WTC11 (cell line): ENCODE measurements at regions not wholly inside any gene's neighbourhood (a gene's known extent, or its start where the extent isn't known, plus 50 kb on each side); places are given as distances from the start of the nearest gene placed in this dataset.

Source experiments
- ATAC-seq: fragments of 200-7000 bp; cut with Tn5 transposase; 2 replicates; pipeline ENCODE4 v1.10.0; 2021; ENCODE audit warnings: mild to moderate bottlenecking, moderate library complexity
- CTCF ChIA-PET: fragments of 300-600 bp; sonication (Branson Sonifier 250); formaldehyde crosslinking; loops from one replicate; lab custom pipeline; 2021; ENCODE audit warnings: antibody characterized with exemption; lab: Charles Lee
- POLR2A ChIA-PET: fragments of 350-600 bp; sonication (Branson Sonifier 250); formaldehyde crosslinking; loops from one replicate; lab custom pipeline; 2021; ENCODE audit warnings: antibody characterized with exemption; lab: Charles Lee
- DNase-seq: peaks from one replicate; pipeline ENCODE4 v3.0.0; 2021; ENCODE audit warnings: low spot score
- H3K27ac Mint-ChIP-seq: 2 replicates; pipeline ENCODE4 v1.8.0; 2021; ENCODE audit warnings: mixed read lengths
- H3K27me3 Mint-ChIP-seq: 2 replicates; pipeline ENCODE4 v1.8.0; 2021; ENCODE audit warnings: low read depth, mild to moderate bottlenecking, moderate library complexity, mixed read lengths
- H3K36me3 Mint-ChIP-seq: 2 replicates; pipeline ENCODE4 v1.8.0; 2021; ENCODE audit warnings: mixed read lengths
- H3K4me1 Mint-ChIP-seq: 2 replicates; pipeline ENCODE4 v1.8.0; 2022; ENCODE audit warnings: mixed read lengths
- H3K4me3 Mint-ChIP-seq: 2 replicates; pipeline ENCODE4 v1.8.0; 2021; ENCODE audit warnings: mild to moderate bottlenecking, moderate library complexity, mixed read lengths
- H3K9me3 Mint-ChIP-seq: 2 replicates; pipeline ENCODE4 v1.8.0; 2021; ENCODE audit warnings: mixed read lengths
- ATF1 ChIP-seq: sonication (generic); formaldehyde crosslinking; IDR thresholded peaks from 2 replicates; pipeline ENCODE4 v1.8.1; 2023; ENCODE audit warnings: mild to moderate bottlenecking, moderate library complexity, missing genetic modification reagents
- ATF2 ChIP-seq: sonication (generic); formaldehyde crosslinking; IDR thresholded peaks from 2 replicates; pipeline ENCODE4 v1.8.1; 2022; ENCODE audit warnings: low read depth, missing genetic modification reagents, borderline replicate concordance
- ATF6 ChIP-seq: sonication (generic); formaldehyde crosslinking; IDR thresholded peaks from 2 replicates; pipeline ENCODE4 v1.8.1; 2023; ENCODE audit warnings: mild to moderate bottlenecking, missing genetic modification reagents
- FOXK1 ChIP-seq: sonication (generic); formaldehyde crosslinking; IDR thresholded peaks from 2 replicates; pipeline ENCODE4 v1.8.0; 2022; ENCODE audit warnings: mild to moderate bottlenecking, moderate library complexity, missing genetic modification reagents
- GRHL2 ChIP-seq: fragments of 250-450 bp; sonication (Bioruptor Pico); IDR thresholded peaks from 2 replicates; pipeline ENCODE4 v1.8.0; 2022; ENCODE audit warnings: mild to moderate bottlenecking, moderate library complexity; ENCODE audit not compliant: insufficient replicate concordance, severe bottlenecking
- MLX ChIP-seq: sonication (generic); formaldehyde crosslinking; IDR thresholded peaks from 2 replicates; pipeline ENCODE4 v1.8.1; 2023; ENCODE audit warnings: mild to moderate bottlenecking, missing genetic modification reagents, moderate library complexity
- NR3C1 ChIP-seq: sonication (generic); formaldehyde crosslinking; conservative IDR thresholded peaks from 2 replicates; pipeline ENCODE4 v1.8.1; 2023; ENCODE audit warnings: low read depth, mild to moderate bottlenecking, missing genetic modification reagents
- PREB ChIP-seq: sonication (generic); formaldehyde crosslinking; IDR thresholded peaks from 2 replicates; pipeline ENCODE4 v1.8.1; 2022; ENCODE audit warnings: mild to moderate bottlenecking, missing genetic modification reagents, moderate library complexity, borderline replicate concordance
- TEAD4 ChIP-seq: sonication (generic); formaldehyde crosslinking; IDR thresholded peaks from 2 replicates; pipeline ENCODE4 v1.8.0; 2022; ENCODE audit warnings: mild to moderate bottlenecking, missing genetic modification reagents
- TP53 ChIP-seq: sonication (generic); formaldehyde crosslinking; IDR thresholded peaks from 2 replicates; pipeline ENCODE4 v1.8.1; 2023; ENCODE audit warnings: mild to moderate bottlenecking, missing genetic modification reagents
- ZBTB21 ChIP-seq: sonication (generic); formaldehyde crosslinking; IDR thresholded peaks from 2 replicates; pipeline ENCODE4 v1.8.1; 2023; ENCODE audit warnings: mild to moderate bottlenecking, missing genetic modification reagents, borderline replicate concordance
- ZNF121 ChIP-seq: sonication (generic); formaldehyde crosslinking; IDR thresholded peaks from 2 replicates; pipeline ENCODE4 v1.8.0; 2023; ENCODE audit warnings: missing genetic modification reagents
- ZNF671 ChIP-seq: fragments of 250-450 bp; sonication (Bioruptor Pico); IDR thresholded peaks from 2 replicates; pipeline ENCODE4 v1.8.0; 2021; ENCODE audit warnings: mild to moderate bottlenecking
- TF ChIP-seq, protein P1 (sequence below): sonication (generic); formaldehyde crosslinking; IDR thresholded peaks from 2 replicates; pipeline ENCODE4 v1.8.0; 2022; ENCODE audit warnings: missing genetic modification reagents
- TF ChIP-seq, protein P2 (sequence below): sonication (generic); formaldehyde crosslinking; IDR thresholded peaks from 2 replicates; pipeline ENCODE4 v1.8.0; 2023; ENCODE audit warnings: missing genetic modification reagents, mild to moderate bottlenecking, borderline replicate concordance

DNA sequence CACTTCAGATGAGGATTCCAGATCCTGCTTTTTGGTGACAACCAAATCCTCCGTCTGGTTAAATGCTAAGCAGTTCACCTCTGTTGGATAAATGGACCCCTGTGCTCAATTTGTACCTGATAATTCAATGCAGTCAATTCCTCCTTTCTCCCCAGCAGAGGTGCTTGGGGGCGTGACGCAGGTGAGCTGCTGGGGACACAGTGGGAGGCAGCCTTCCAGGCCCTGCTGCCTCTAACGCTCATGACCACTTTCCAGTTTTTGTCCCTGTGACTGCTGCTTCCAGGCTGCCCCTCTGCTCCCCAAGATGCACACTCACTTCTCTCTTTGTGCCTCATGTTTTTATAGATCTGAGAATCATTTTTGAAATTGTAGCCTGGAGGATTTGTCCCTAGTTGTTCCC is 78.5 kb downstream of the TTLL2 start (continued):
- TF ChIP-seq, protein P1, sequence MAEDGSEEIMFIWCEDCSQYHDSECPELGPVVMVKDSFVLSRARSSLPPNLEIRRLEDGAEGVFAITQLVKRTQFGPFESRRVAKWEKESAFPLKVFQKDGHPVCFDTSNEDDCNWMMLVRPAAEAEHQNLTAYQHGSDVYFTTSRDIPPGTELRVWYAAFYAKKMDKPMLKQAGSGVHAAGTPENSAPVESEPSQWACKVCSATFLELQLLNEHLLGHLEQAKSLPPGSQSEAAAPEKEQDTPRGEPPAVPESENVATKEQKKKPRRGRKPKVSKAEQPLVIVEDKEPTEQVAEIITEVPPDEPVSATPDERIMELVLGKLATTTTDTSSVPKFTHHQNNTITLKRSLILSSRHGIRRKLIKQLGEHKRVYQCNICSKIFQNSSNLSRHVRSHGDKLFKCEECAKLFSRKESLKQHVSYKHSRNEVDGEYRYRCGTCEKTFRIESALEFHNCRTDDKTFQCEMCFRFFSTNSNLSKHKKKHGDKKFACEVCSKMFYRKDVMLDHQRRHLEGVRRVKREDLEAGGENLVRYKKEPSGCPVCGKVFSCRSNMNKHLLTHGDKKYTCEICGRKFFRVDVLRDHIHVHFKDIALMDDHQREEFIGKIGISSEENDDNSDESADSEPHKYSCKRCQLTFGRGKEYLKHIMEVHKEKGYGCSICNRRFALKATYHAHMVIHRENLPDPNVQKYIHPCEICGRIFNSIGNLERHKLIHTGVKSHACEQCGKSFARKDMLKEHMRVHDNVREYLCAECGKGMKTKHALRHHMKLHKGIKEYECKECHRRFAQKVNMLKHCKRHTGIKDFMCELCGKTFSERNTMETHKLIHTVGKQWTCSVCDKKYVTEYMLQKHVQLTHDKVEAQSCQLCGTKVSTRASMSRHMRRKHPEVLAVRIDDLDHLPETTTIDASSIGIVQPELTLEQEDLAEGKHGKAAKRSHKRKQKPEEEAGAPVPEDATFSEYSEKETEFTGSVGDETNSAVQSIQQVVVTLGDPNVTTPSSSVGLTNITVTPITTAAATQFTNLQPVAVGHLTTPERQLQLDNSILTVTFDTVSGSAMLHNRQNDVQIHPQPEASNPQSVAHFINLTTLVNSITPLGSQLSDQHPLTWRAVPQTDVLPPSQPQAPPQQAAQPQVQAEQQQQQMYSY (CRISPR knock-in tag), result no peak
- TF ChIP-seq, protein P2, sequence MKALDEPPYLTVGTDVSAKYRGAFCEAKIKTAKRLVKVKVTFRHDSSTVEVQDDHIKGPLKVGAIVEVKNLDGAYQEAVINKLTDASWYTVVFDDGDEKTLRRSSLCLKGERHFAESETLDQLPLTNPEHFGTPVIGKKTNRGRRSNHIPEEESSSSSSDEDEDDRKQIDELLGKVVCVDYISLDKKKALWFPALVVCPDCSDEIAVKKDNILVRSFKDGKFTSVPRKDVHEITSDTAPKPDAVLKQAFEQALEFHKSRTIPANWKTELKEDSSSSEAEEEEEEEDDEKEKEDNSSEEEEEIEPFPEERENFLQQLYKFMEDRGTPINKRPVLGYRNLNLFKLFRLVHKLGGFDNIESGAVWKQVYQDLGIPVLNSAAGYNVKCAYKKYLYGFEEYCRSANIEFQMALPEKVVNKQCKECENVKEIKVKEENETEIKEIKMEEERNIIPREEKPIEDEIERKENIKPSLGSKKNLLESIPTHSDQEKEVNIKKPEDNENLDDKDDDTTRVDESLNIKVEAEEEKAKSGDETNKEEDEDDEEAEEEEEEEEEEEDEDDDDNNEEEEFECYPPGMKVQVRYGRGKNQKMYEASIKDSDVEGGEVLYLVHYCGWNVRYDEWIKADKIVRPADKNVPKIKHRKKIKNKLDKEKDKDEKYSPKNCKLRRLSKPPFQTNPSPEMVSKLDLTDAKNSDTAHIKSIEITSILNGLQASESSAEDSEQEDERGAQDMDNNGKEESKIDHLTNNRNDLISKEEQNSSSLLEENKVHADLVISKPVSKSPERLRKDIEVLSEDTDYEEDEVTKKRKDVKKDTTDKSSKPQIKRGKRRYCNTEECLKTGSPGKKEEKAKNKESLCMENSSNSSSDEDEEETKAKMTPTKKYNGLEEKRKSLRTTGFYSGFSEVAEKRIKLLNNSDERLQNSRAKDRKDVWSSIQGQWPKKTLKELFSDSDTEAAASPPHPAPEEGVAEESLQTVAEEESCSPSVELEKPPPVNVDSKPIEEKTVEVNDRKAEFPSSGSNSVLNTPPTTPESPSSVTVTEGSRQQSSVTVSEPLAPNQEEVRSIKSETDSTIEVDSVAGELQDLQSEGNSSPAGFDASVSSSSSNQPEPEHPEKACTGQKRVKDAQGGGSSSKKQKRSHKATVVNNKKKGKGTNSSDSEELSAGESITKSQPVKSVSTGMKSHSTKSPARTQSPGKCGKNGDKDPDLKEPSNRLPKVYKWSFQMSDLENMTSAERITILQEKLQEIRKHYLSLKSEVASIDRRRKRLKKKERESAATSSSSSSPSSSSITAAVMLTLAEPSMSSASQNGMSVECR, result no peak

DNA sequence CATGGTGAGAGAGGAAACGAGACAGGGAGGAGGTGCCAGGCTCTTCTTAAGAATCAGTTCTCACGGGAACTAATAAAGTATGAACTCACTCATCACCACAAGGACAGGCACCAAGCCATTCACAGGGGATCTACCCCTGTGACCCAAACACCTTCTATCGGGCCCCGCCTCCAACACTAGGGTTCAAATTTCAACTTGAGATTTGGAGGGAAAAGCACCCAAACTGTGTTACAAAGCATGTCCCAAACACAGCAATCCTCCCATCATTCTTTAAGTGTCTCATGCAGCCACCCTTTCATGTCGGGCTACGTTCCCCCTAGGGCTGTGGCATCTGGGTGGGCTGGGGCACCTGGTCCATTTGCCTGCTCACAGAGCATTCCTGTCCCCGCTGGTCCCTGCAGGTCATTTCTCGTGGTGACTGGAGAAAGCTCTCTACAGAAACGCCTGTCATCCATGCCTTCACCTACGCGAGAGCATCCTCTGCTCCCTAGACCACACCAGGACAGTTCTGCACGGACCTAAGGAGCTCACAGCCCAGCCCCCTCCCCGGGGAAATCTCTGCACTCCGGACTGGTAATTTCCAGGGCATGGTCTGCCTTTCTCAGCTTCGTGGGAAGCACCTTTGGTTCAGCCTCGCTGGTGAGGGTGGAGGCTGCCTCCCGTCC is 79.6 kb downstream of the TTLL2 start:
- DNase-seq, result no peak
- ATAC-seq, result no peak
- H3K27me3 Mint-ChIP-seq, result no peaks in the 10 kb centered on the region; the same call in 1 of the 2 replicates
- no peak overlapping the region for H3K4me3 Mint-ChIP-seq
- H3K27ac Mint-ChIP-seq, result no peak overlapping the region
- H3K36me3 Mint-ChIP-seq, result no peaks in the 10 kb centered on the region
- ChIA-PET CTCF (no interaction called here), POLR2A (no interaction called here)
- H3K4me1 Mint-ChIP-seq, result peaks cover 36% of the 10 kb centered on the region
- no peaks in the 10 kb centered on the region for H3K9me3 Mint-ChIP-seq
- TF ChIP-seq FOXK1 (CRISPR knock-in tag), result no peak
- TF ChIP-seq PREB, result no peak
- no peak for TF ChIP-seq ZBTB21 (CRISPR knock-in tag)
- TF ChIP-seq, protein P2, result no peak
- no peak for TF ChIP-seq ZNF121 (CRISPR knock-in tag)
- TF ChIP-seq MLX, result no peak
- TF ChIP-seq ATF1 (CRISPR knock-in tag), result no peak
- TF ChIP-seq ATF6 (CRISPR knock-in tag), result no peak
- TF ChIP-seq ZNF671, result no peak
- TF ChIP-seq ATF2 (CRISPR knock-in tag), result no peak
- TF ChIP-seq TP53, result no peak
- no peak for TF ChIP-seq TEAD4 (CRISPR knock-in tag)
- no peak for TF ChIP-seq GRHL2 (CRISPR knock-in tag)
- TF ChIP-seq NR3C1, result no peak
